ENCODE measurements at regions not wholly inside any gene's neighbourhood (a gene's known extent, or its start where the extent isn't known, plus 50 kb on each side); places are given as distances from the start of the nearest gene placed in this dataset.
"Not testable (repeated sequence)": the region's sequence is repeated elsewhere in the genome, so short reads cannot be mapped to it uniquely, and the experiment has no call there.

DNA sequence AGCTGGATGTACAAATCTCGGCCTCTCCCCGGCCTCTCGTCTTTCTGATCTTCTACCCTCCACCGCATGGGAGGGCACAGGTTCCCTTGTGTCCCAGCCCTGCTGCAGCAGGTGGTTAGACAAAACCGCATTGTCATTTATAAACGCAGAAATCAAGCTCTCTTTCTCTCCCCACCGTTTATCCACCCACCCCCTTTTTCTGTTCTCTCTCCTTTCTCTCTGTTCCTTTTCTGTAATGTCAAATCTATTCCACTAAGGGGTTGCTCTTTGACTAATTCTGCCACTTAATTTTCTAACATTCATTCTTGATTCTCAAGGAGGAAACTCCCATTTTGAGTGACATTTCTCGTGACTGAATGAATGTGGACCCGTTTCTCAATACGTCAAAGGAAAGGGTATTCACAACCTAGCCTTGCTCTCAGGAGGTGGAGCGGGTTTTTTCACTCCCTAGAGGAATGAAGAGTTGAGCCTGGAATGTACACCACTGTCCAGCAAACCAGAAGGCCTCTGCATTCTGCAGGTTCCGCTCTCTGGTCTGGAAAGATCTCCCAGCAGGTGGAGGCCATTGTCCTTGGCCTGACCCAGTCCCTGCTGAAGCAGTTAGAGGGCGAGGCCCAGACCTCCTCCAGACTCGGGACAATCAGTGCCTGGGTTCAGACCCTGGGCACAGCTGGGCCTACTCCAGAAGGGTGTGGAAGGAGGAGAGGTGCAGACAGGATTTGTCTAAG is 70.9 kb upstream of the ENPP6 start:
- DNase-seq (ENCODE audit: low spot score in 2 of 2) (peak in 1 of 2 donors; percentile 48), ATAC-seq (peak; percentile 88 to 91)
- peaks cover 0 to 6% of the 10 kb centered on the region in 2 donors for H3K9me3 Mint-ChIP-seq
- no peaks in the 10 kb centered on the region for H3K36me3 Mint-ChIP-seq
- peak overlapping the region; percentile 80 to 93 for H3K27ac Mint-ChIP-seq

DNA sequence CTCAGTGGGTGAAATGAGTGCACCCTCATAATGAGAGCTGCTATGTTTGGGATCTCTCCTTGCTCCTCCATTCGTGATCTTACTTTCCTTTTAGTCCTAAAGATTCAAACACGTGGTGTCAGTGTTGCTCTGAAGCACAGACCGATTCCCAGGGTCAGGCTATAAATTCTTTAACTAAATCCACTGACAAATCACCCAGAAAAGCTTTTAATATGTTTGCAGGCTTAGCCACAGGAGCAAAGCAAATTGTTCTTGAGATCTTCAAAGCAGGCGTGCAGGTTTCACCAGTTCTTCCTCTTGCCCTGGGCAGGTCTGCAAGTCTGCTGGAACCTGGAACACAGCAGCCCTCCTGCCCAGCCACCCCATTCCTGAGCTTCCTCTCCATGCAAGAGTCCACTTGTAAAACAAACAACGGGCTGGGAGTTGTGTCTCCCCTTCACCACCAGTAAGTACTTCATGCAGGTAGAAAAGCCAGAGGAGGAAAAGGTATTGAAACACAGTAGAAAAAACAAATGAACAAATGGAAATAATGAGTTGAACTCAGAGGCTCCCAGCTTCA is 70.1 kb upstream of the ENPP6 start:
- H3K27ac Mint-ChIP-seq = peak overlapping the region in 1 of 2 donors; percentile 80
- ATAC-seq = no peak
- no peaks in the 10 kb centered on the region for H3K36me3 Mint-ChIP-seq
- DNase-seq (ENCODE audit: low spot score in 2 of 2) = peak in 1 of 2 donors; percentile 4
- peaks cover 0 to 6% of the 10 kb centered on the region in 2 donors for H3K9me3 Mint-ChIP-seq

- no peak overlapping the region for H3K27ac Mint-ChIP-seq
- no peak for ATAC-seq
- H3K36me3 Mint-ChIP-seq = no peaks in the 10 kb centered on the region
- H3K9me3 Mint-ChIP-seq = peaks cover 0 to 6% of the 10 kb centered on the region in 2 donors
- no peak for DNase-seq (ENCODE audit: low spot score in 2 of 2)
These were observed 68.7 kb upstream of the ENPP6 start for GRCh38 chr4:184286358-184286757.

DNA sequence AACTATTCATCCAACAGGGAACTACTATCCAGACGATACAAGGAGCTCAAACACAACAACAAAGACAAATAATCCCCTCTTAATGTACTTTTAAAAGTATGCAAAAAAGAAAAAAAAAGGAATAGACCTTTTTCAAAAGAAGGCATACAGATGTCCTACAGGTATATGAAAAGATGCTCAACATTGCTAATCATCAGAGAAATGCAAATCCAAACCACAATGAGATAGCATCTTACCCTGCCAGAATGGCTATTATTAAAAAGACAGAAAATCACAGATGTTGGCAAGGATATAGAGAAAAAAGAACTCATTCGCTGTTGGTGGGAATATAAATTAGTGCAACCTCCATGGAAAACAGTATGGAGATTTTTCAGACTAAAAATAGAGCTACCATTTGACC is 67.1 kb upstream of the ENPP6 start:
- peaks cover 0 to 8% of the 10 kb centered on the region in 2 donors for H3K9me3 Mint-ChIP-seq
- H3K36me3 Mint-ChIP-seq = peaks cover 0 to 10% of the 10 kb centered on the region in 2 donors
- no peak for DNase-seq (ENCODE audit: low spot score in 2 of 2)
- no peak for ATAC-seq
- H3K27ac Mint-ChIP-seq = no peak overlapping the region

GRCh38 chr4:184284336-184284690 is 66.6 kb upstream of the ENPP6 start:
- Mint-ChIP-seq H3K9me3 (peaks cover 0 to 11% of the 10 kb centered on the region in 2 donors), H3K27ac (no peak overlapping the region), H3K36me3 (peaks cover 0 to 15% of the 10 kb centered on the region in 2 donors)
- no peak for ATAC-seq
- DNase-seq (ENCODE audit: low spot score in 2 of 2) = no peak

DNA sequence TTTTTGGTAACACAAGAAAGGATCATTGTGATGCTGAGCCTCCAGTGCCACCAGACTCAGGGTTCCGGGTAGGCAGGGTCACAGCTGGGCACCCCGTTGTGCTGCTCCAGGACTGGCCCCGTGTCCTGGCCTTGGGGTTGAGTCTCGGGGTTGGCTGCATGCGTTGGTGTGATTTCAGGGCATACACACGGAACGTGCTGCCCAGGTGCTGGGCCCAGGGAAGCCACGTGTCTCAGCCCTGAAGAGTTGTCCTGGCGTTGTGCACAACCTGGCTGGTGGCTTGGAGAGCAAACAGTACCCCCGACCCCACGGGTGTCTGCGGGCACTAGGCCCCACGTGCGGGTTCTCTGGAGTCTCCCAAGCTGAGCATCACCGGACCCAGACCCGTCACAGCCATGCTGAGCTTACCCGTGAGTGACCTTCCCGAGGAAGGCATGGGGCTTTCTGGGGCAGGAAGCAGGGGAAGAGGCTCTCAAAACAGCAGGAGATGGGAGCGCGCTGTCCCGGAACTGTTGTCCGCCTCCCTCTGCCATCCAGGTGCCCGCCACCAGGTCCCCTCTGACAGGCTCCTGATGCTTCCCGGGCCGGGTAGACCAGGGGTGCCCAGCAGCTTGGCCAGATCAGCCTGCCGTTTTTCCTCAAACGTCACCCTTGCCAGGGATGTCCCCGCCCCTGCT is 66.1 kb upstream of the ENPP6 start:
- ATAC-seq (no peak), DNase-seq (ENCODE audit: low spot score in 2 of 2) (no peak)
- H3K9me3 Mint-ChIP-seq = peaks cover 0 to 13% of the 10 kb centered on the region in 2 donors
- H3K27ac Mint-ChIP-seq = peak overlapping the region in 1 of 2 donors; percentile 94
- peaks cover 0 to 18% of the 10 kb centered on the region in 2 donors for H3K36me3 Mint-ChIP-seq

DNA sequence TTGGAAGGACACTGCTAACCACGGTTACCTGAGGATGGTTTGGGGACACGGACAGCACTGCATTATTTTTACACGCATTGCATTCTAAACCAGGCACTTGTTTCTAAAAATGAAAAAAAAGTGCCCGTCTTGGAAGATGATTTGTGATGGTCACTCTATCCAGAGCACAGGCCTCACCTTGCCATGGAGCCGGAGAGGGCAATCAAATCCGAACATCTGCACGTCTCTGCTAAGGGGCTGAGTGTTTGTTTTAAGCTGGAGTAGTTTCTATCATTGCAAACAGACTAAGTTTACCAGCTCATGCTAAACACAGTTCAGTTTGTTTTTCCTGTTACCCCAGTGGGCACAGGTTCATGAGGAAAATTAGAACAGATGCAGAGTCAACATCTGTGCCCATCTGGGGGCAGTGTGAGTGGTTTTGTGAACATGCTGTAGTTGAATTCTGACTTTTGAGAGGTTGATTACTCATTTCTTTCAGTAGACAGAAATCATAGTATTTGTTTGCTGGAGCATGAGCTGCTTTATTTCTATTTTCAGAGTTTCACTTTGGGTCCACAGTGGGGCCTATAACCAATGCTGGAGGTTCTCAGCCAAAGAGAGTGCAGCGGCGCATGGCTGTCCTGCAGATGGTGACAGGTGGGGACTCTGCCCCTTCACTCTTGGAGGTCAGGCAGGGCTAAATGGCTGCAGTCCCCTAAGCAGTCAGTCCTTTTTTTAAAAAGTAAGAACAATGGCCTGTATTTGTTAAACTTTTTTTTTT is 65.4 kb upstream of the ENPP6 start:
- Mint-ChIP-seq H3K9me3 (peaks cover 0 to 18% of the 10 kb centered on the region in 2 donors), H3K36me3 (peaks cover 0 to 24% of the 10 kb centered on the region in 2 donors), H3K27ac (peak overlapping the region; percentile 88 to 94)
- ATAC-seq (peak; percentile 19 to 64), DNase-seq (ENCODE audit: low spot score in 2 of 2) (peak in 1 of 2 donors; percentile 54)

DNA sequence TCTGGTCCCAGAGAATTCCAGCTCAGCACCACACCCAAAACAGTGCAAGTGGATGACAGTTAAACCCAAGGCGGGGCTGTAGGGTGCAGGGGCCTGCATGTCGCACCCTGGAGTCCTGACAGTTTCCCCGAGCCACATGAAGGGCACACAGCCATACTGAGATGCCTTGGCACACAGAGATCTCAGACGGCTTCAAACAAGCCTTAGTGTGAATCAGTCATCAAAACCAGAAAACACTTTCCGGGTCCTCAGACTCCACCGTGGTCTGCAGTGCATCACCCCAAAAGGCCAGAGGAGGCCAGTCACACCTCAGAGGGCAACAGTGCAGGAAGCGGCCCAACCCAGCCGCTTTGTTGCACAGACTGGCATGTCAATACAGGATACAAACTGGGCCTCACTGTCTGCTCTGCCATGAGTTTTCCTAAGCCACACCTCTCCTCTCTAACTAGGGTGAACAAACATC is 64.6 kb upstream of the ENPP6 start:
- Mint-ChIP-seq H3K36me3 (peaks cover 0 to 32% of the 10 kb centered on the region in 2 donors), H3K9me3 (peaks cover 0 to 24% of the 10 kb centered on the region in 2 donors), H3K27ac (peak overlapping the region; percentile 88 to 94)
- DNase-seq (ENCODE audit: low spot score in 2 of 2) (peak; percentile 68 to 77), ATAC-seq (peak; percentile 80 to 89)

DNA sequence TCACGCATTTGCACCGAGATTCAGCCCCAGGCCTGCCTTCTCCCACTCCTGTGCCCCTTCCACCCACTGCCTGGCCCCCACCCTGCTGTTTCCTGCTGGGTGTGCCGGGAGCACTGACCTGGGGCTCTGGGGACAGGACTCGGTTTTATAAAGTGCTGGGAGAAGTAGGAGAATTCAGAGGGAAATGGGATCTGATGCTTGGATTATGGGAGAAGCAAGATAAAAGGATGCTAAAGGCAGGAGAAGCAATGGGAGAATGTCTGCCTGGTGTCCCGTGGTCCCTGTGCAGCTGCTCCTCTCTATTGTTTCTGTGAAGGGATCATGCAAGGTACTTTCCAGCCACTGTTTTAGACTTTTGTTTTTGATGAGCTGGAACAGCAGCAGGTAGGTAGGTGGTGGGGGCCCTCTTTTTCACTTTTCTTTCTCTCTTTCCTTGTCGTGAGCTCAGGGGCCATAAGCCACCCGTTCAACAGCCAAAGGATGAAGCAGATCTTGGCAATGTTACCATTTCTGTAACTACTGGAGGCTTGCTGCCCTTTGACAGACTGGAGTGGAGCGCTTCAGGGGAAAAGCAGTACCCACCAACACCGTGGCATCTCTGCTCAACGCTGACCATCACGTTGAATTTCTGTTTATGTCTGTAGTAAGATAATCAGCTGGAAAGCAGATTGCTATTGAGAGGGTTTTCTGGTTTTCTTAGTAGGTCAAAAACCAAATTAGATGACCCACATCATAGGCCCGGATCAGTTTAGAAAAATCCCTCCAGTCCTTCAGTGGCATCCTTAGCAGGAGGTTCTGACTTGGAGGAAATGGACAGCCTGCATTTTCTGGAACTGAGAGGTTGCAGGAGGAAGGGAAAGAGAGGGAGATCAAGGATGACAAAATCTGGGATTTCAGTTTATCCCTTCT is 63.8 kb upstream of the ENPP6 start:
- Mint-ChIP-seq H3K36me3 (peaks cover 6 to 39% of the 10 kb centered on the region in 2 donors), H3K27ac (peak overlapping the region; percentile 88 to 94), H3K9me3 (peaks cover 4 to 27% of the 10 kb centered on the region in 2 donors)
- DNase-seq (ENCODE audit: low spot score in 2 of 2) (peak in 1 of 2 donors; percentile 27), ATAC-seq (peak; percentile 25 to 56)

DNA sequence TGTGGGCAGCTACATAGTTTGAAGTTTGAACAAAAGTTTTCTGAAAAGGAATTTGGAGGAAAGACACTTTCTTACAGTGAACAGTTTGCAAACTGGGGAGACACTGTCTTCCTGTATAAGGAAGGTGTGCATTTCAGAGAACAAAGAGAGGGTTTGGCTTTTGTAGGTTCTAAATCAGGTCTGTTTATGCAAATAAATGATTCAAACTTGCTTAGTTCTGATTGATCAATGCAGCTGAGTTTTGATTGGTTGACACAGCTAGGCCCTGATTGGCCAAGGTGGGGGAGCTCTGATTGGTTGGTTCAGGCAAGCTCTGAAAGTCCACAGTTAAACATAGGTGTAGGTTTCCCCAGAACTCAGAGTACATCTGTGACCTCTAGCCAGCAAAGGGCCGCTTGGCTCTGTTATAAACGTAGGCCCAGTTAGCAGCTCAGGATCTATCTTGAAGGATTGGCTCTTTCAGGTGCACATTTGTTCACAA is 63.0 kb upstream of the ENPP6 start:
- H3K36me3 Mint-ChIP-seq = peaks cover 10 to 48% of the 10 kb centered on the region in 2 donors
- DNase-seq (ENCODE audit: low spot score in 2 of 2) (peak in 1 of 2 donors; percentile 22), ATAC-seq (no peak)
- H3K9me3 Mint-ChIP-seq = peaks cover 8 to 31% of the 10 kb centered on the region in 2 donors
- H3K27ac Mint-ChIP-seq = peak overlapping the region; percentile 88 to 94

- ATAC-seq = no peak
- peaks cover 10 to 53% of the 10 kb centered on the region in 2 donors for H3K36me3 Mint-ChIP-seq
- peak overlapping the region in 1 of 2 donors; percentile 88 for H3K27ac Mint-ChIP-seq
- peaks cover 8 to 32% of the 10 kb centered on the region in 2 donors for H3K9me3 Mint-ChIP-seq
- no peak for DNase-seq (ENCODE audit: low spot score in 2 of 2)
These were observed 62.5 kb upstream of the ENPP6 start for GRCh38 chr4:184280137-184280536.

DNA sequence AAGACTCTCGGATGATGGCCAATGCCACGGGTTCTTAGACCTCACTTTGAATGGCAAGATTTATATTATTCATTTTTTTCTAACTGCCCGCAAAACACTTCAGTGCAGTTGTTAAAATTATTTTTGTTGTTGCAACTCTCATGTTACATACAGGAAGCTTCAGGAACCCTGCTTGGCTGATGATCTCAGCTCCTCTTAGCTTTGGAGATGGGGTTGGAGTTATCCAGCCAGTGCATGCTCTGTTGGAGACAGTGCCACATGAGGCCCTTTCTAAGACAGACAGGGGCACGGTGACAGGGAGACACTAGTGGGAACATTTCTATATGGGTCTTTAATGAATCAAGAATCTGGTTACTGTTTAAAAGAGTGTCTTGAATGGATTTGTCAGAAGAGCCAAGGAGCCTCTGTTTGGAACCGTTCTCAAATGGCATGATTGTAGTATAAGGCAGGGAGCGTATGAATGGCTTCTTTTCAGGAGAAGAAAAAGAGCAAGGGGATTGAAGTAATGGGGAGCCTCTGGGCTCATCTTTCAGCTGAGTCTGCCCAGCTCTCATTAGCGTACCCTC is 61.9 kb upstream of the ENPP6 start:
- DNase-seq (ENCODE audit: low spot score in 2 of 2) = no peak
- peaks cover 8 to 33% of the 10 kb centered on the region in 2 donors for H3K9me3 Mint-ChIP-seq
- no peak for ATAC-seq
- peak overlapping the region in 1 of 2 donors; percentile 88 for H3K27ac Mint-ChIP-seq
- peaks cover 10 to 57% of the 10 kb centered on the region in 2 donors for H3K36me3 Mint-ChIP-seq

GRCh38 chr4:184277769-184278168 is 60.1 kb upstream of the ENPP6 start:
- DNase-seq (ENCODE audit: low spot score in 2 of 2); H3K27ac Mint-ChIP-seq: not testable (repeated sequence)
- peaks cover 8 to 33% of the 10 kb centered on the region in 2 donors for H3K9me3 Mint-ChIP-seq

DNA sequence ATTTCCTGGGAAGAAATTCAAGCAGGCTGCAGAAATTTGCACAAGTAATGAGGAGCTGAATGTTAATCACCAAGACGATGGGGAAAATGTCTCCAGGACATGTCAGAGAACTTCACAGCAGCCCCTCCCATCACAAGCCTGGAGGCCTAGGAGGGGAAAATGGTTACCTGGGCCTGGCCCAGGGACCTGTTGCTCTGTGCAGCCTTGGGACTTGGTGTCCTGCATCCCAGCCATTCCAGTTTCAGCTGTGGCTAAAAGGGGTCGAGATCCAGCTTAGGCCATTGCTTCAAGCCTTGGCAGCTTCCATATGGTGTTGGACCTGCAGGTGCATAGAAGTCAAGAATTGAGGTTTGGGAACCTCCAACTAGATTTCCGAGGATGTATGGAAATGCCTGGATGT is 59.3 kb upstream of the ENPP6 start:
- not testable (repeated sequence) for ATAC-seq; DNase-seq (ENCODE audit: low spot score in 2 of 2); H3K27ac Mint-ChIP-seq
- H3K9me3 Mint-ChIP-seq = peaks cover 8 to 33% of the 10 kb centered on the region in 2 donors
- peaks cover 10 to 57% of the 10 kb centered on the region in 2 donors for H3K36me3 Mint-ChIP-seq

More at GRCh38 chr4:184277769-184278168, 60.1 kb upstream of the ENPP6 start:
- not testable (repeated sequence) for ATAC-seq
- H3K36me3 Mint-ChIP-seq = peaks cover 10 to 57% of the 10 kb centered on the region in 2 donors

DNA sequence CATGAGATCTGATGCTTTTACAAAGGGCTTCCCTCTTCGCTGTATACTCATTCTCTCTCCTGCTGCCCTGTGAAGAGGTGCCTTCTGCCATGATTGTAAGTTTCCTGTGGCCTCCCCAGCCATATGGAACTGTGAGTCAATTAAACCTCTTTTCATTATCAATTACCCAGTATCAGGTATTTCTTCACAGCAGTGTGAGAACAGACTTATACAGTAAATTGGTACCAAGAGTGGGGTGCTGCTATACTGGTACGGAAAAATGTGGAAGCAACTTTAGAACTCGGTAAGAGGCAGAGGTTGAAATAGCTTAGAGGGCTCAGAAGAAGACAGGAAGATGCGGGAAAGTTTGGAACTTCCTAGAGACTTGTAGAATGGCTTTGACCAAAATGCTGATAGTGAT is 58.7 kb upstream of the ENPP6 start:
- DNase-seq (ENCODE audit: low spot score in 2 of 2); ATAC-seq; H3K27ac Mint-ChIP-seq: not testable (repeated sequence)
- Mint-ChIP-seq H3K9me3 (peaks cover 8 to 33% of the 10 kb centered on the region in 2 donors), H3K36me3 (peaks cover 10 to 57% of the 10 kb centered on the region in 2 donors)

All from activated naive CD4-positive, alpha-beta T cell treated with anti-CD3 and anti-CD28 coated beads, Interleukin-2, amount 50 U/mL, for 72 hours (primary cell).